ENCODE measurements at regions not wholly inside any gene's neighbourhood (a gene's known extent, or its start where the extent isn't known, plus 50 kb on each side); places are given as distances from the start of the nearest gene placed in this dataset.

DNA sequence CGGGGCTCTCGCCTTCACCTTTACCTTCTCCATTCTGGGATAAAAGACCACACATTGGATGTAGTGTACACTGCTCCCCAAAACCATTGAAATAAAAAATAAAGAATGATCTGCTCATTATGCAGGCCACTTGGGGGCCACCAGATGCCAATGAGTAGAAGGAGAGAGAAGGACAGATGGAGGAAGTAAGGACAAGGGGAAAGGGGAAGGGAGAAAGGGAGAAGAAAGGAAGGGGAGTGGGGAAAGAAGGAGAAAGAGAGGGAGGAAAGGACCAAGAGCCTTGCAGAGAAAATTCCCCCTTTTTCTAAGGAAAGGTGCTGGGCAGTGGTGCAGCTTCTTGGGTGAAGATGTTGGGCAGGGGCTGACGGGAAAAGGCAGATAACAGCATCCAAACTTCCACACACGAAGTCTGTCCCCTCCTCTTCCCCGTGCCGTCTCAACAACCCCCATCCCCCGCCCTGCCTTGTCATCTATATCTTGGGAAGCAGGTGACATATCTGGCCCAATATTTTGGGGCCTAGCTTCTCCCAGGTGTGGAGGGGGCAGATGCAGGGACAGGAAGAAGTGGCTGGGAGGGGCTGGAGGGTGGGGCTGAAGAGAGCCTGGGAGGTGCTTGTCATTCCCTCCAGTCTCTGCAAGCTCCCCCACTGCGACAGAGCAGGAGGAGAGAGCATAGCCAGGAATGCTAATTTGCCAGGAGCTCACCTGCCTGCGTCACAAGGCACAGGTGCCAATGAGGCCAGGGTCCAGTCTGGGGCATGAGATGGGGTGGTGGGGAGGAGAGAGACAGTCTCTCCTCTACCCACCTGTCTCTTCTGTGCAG is 107.5 kb downstream of the SINHCAF start:
- Histone ChIP-seq H3K9me3 (ENCODE audit: control insufficient read depth, insufficient read depth, low read depth, low read length) (no peaks in the 10 kb centered on the region), H3K27me3 (ENCODE audit: control insufficient read depth, insufficient read depth, low read length) (peaks cover 17% of the 10 kb centered on the region), H3K4me1 (ENCODE audit: control insufficient read depth, insufficient read depth, low read length) (no peaks in the 10 kb centered on the region), H3K27ac (ENCODE audit: low read length) (no peak overlapping the region), H3K4me3 (ENCODE audit: low read depth in 2 of 2, low read length in 2 of 2) (no peak overlapping the region), H3K36me3 (ENCODE audit: control insufficient read depth, insufficient read depth, low read length) (no peaks in the 10 kb centered on the region; the same call in 1 of the 2 replicates)
- no TSS peak for BruUV-seq (replicated peaks)
- intact Hi-C loops (cut with micrococcal nuclease; ENCODE audit: unreplicated experiment) (no loop called here), in situ Hi-C loops (cut with HindIII; ENCODE audit: low pct_unique_long_range_greater_than_20kb, low sequenced_read_pairs) (no loop called here)
- no peak for DNase-seq (ENCODE audit: low read depth, low spot score)
- ATAC-seq = no peak
- TF ChIP-seq, protein P1, sequence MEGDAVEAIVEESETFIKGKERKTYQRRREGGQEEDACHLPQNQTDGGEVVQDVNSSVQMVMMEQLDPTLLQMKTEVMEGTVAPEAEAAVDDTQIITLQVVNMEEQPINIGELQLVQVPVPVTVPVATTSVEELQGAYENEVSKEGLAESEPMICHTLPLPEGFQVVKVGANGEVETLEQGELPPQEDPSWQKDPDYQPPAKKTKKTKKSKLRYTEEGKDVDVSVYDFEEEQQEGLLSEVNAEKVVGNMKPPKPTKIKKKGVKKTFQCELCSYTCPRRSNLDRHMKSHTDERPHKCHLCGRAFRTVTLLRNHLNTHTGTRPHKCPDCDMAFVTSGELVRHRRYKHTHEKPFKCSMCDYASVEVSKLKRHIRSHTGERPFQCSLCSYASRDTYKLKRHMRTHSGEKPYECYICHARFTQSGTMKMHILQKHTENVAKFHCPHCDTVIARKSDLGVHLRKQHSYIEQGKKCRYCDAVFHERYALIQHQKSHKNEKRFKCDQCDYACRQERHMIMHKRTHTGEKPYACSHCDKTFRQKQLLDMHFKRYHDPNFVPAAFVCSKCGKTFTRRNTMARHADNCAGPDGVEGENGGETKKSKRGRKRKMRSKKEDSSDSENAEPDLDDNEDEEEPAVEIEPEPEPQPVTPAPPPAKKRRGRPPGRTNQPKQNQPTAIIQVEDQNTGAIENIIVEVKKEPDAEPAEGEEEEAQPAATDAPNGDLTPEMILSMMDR (IDR thresholded peaks at IDR 0.05) = no peak
- TF ChIP-seq TCF7L2 (IDR thresholded peaks at IDR 0.05; ENCODE audit: low read depth, low read length) = no peak
- TF ChIP-seq POLR2AphosphoS5 (IDR thresholded peaks at IDR 0.05; ENCODE audit: low read depth, low read length) = no peak
- no peak for TF ChIP-seq SIN3A (IDR thresholded peaks at IDR 0.05; ENCODE audit: borderline replicate concordance, insufficient read depth, low read depth, low read length)
- TF ChIP-seq, protein P2, sequence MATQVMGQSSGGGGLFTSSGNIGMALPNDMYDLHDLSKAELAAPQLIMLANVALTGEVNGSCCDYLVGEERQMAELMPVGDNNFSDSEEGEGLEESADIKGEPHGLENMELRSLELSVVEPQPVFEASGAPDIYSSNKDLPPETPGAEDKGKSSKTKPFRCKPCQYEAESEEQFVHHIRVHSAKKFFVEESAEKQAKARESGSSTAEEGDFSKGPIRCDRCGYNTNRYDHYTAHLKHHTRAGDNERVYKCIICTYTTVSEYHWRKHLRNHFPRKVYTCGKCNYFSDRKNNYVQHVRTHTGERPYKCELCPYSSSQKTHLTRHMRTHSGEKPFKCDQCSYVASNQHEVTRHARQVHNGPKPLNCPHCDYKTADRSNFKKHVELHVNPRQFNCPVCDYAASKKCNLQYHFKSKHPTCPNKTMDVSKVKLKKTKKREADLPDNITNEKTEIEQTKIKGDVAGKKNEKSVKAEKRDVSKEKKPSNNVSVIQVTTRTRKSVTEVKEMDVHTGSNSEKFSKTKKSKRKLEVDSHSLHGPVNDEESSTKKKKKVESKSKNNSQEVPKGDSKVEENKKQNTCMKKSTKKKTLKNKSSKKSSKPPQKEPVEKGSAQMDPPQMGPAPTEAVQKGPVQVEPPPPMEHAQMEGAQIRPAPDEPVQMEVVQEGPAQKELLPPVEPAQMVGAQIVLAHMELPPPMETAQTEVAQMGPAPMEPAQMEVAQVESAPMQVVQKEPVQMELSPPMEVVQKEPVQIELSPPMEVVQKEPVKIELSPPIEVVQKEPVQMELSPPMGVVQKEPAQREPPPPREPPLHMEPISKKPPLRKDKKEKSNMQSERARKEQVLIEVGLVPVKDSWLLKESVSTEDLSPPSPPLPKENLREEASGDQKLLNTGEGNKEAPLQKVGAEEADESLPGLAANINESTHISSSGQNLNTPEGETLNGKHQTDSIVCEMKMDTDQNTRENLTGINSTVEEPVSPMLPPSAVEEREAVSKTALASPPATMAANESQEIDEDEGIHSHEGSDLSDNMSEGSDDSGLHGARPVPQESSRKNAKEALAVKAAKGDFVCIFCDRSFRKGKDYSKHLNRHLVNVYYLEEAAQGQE (IDR thresholded peaks at IDR 0.05; ENCODE audit: insufficient read depth in 1 of 2, low read depth in 2 of 2, low read length in 1 of 2) = no peak
- ChIA-PET POLR2A (no interaction called here), CTCF (no interaction called here)

DNA sequence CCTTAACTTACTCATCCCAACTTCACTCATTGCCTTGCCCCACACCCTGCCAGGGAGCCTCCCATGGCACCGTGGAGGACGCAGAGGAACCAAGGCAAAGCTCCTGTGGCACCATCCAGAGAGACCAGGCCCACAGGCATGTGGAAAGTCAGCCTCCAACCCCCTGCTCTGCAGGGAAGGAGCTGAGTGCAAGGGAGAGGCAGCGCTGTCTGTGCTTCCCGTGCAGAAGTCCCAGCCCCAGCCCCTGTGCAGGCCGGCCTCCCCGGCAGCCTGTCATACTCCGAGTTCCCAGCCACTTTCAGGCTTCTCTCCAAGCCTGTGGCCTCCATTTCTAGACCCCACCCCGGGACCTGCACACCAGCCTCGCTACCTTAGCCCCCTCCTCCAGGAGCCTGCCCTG is 106.4 kb downstream of the SINHCAF start:
- POLR2A ChIA-PET = no interaction called here
- CTCF ChIA-PET = no interaction called here
- TF ChIP-seq POLR2AphosphoS5 (IDR thresholded peaks at IDR 0.05; ENCODE audit: low read depth, low read length) (no peak), TCF7L2 (IDR thresholded peaks at IDR 0.05; ENCODE audit: low read depth, low read length) (no peak), SIN3A (IDR thresholded peaks at IDR 0.05; ENCODE audit: borderline replicate concordance, insufficient read depth, low read depth, low read length) (no peak)
- TF ChIP-seq, protein P1 (IDR thresholded peaks at IDR 0.05) = no peak
- TF ChIP-seq, protein P2 (IDR thresholded peaks at IDR 0.05; ENCODE audit: insufficient read depth in 1 of 2, low read depth in 2 of 2, low read length in 1 of 2) = no peak
- in situ Hi-C loops (cut with HindIII; ENCODE audit: low pct_unique_long_range_greater_than_20kb, low sequenced_read_pairs) = no loop called here
- no peaks in the 10 kb centered on the region; the same call in 1 of the 2 replicates for H3K36me3 ChIP-seq (ENCODE audit: control insufficient read depth, insufficient read depth, low read length)
- ATAC-seq (0 out of 2 replicates have a peak, but pooled peaks have one; percentile 31), DNase-seq (ENCODE audit: low read depth, low spot score) (no peak)
- H3K9me3 ChIP-seq (ENCODE audit: control insufficient read depth, insufficient read depth, low read depth, low read length) = no peaks in the 10 kb centered on the region
- intact Hi-C loops (cut with micrococcal nuclease; ENCODE audit: unreplicated experiment) = no loop called here
- no peaks in the 10 kb centered on the region for H3K4me1 ChIP-seq (ENCODE audit: control insufficient read depth, insufficient read depth, low read length)
- H3K27ac ChIP-seq (ENCODE audit: low read length) = no peak overlapping the region
- peaks cover 13% of the 10 kb centered on the region for H3K27me3 ChIP-seq (ENCODE audit: control insufficient read depth, insufficient read depth, low read length)
- no TSS peak for BruUV-seq (replicated peaks)
- no peak overlapping the region for H3K4me3 ChIP-seq (ENCODE audit: low read depth in 2 of 2, low read length in 2 of 2)
